Chondrocyte (in vitro differentiated cells): ENCODE measurements at regions not wholly inside any gene's neighbourhood (a gene's known extent, or its start where the extent isn't known, plus 50 kb on each side); places are given as distances from the start of the nearest gene placed in this dataset.

Source experiments
- DNase-seq: peaks from one replicate; pipeline ENCODE4 v3.0.0; 2021; ENCODE audit warnings: mixed read lengths, low spot score
- H3K27ac Mint-ChIP-seq: one replicate; pipeline ENCODE4 v1.8.0; 2021; ENCODE audit warnings: mild to moderate bottlenecking, moderate library complexity, mixed read lengths; ENCODE audit not compliant: unreplicated experiment
- H3K27me3 Mint-ChIP-seq: 2 replicates; pipeline ENCODE4 v1.8.0; 2021; ENCODE audit warnings: low read depth, mixed read lengths
- H3K36me3 Mint-ChIP-seq: 2 replicates; pipeline ENCODE4 v1.8.0; 2021; ENCODE audit warnings: low read depth, mixed read lengths
- H3K4me1 Mint-ChIP-seq: 2 replicates; pipeline ENCODE4 v1.8.0; 2021; ENCODE audit warnings: low read depth, mild to moderate bottlenecking, mixed read lengths
- H3K4me3 Mint-ChIP-seq: one replicate; pipeline ENCODE4 v1.8.0; 2021; ENCODE audit warnings: mild to moderate bottlenecking, moderate library complexity, mixed read lengths; ENCODE audit not compliant: unreplicated experiment
- H3K9me3 Mint-ChIP-seq: 2 replicates; pipeline ENCODE4 v1.8.0; 2021; ENCODE audit warnings: low read depth, mixed read lengths
- TF ChIP-seq, protein P1 (sequence below): fragments of 200-600 bp; sonication (generic); IDR thresholded peaks from 2 replicates; pipeline ENCODE4 v1.5.0; 2021; ENCODE audit warnings: antibody characterized with exemption, mild to moderate bottlenecking, moderate library complexity

GRCh38 chr22:23377767-23378166 is 197.5 kb downstream of the BCR start:
- H3K9me3 Mint-ChIP-seq, result no peaks in the 10 kb centered on the region
- peaks cover 17% of the 10 kb centered on the region for H3K27me3 Mint-ChIP-seq
- no peak overlapping the region for H3K27ac Mint-ChIP-seq
- no peak for DNase-seq
- H3K36me3 Mint-ChIP-seq, result no peaks in the 10 kb centered on the region
- no peaks in the 10 kb centered on the region for H3K4me1 Mint-ChIP-seq
- TF ChIP-seq, protein P1, sequence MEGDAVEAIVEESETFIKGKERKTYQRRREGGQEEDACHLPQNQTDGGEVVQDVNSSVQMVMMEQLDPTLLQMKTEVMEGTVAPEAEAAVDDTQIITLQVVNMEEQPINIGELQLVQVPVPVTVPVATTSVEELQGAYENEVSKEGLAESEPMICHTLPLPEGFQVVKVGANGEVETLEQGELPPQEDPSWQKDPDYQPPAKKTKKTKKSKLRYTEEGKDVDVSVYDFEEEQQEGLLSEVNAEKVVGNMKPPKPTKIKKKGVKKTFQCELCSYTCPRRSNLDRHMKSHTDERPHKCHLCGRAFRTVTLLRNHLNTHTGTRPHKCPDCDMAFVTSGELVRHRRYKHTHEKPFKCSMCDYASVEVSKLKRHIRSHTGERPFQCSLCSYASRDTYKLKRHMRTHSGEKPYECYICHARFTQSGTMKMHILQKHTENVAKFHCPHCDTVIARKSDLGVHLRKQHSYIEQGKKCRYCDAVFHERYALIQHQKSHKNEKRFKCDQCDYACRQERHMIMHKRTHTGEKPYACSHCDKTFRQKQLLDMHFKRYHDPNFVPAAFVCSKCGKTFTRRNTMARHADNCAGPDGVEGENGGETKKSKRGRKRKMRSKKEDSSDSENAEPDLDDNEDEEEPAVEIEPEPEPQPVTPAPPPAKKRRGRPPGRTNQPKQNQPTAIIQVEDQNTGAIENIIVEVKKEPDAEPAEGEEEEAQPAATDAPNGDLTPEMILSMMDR, result no peak
- H3K4me3 Mint-ChIP-seq, result no peak overlapping the region

DNA sequence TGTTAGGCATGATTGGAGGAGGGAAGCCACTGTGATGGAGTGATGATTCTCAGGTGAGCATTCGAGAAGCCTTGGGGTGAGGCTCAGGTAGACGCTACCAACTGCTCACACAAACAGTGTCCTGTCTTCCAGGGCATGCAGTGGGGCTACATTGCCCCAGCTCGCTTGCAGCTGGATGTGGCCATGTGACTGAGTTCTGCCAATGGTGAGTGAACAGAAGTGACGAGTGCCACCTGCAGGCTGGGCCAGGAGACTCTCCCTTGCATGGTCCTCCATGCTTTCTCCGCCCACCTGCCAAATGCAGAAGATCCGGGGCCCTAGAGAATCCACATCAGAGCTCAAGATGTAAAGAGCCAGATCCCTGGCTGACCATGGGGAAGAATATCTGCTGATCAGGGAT is 195.9 kb downstream of the BCR start:
- no peak overlapping the region for H3K4me3 Mint-ChIP-seq
- no peak overlapping the region for H3K27ac Mint-ChIP-seq
- TF ChIP-seq, protein P1, result peak; percentile 53
- no peaks in the 10 kb centered on the region for H3K9me3 Mint-ChIP-seq
- DNase-seq, result no peak
- peaks cover 17% of the 10 kb centered on the region for H3K27me3 Mint-ChIP-seq
- no peaks in the 10 kb centered on the region for H3K36me3 Mint-ChIP-seq
- no peaks in the 10 kb centered on the region for H3K4me1 Mint-ChIP-seq

GRCh38 chr22:23375031-23375827 is 194.9 kb downstream of the BCR start:
- DNase-seq, result no peak
- no peaks in the 10 kb centered on the region for H3K36me3 Mint-ChIP-seq
- TF ChIP-seq, protein P1, result no peak
- no peaks in the 10 kb centered on the region for H3K9me3 Mint-ChIP-seq
- no peaks in the 10 kb centered on the region for H3K4me1 Mint-ChIP-seq
- H3K27ac Mint-ChIP-seq, result no peak overlapping the region
- peaks cover 21% of the 10 kb centered on the region for H3K27me3 Mint-ChIP-seq
- H3K4me3 Mint-ChIP-seq, result no peak overlapping the region

GRCh38 chr22:23373601-23374000 is 193.3 kb downstream of the BCR start:
- no peaks in the 10 kb centered on the region for H3K4me1 Mint-ChIP-seq
- H3K27ac Mint-ChIP-seq, result no peak overlapping the region
- no peak for DNase-seq
- no peaks in the 10 kb centered on the region for H3K9me3 Mint-ChIP-seq
- H3K4me3 Mint-ChIP-seq, result no peak overlapping the region
- no peaks in the 10 kb centered on the region for H3K36me3 Mint-ChIP-seq
- TF ChIP-seq, protein P1, result no peak
- peaks cover 36% of the 10 kb centered on the region for H3K27me3 Mint-ChIP-seq

- Mint-ChIP-seq H3K4me3 (no peak overlapping the region), H3K9me3 (no peaks in the 10 kb centered on the region), H3K4me1 (no peaks in the 10 kb centered on the region), H3K36me3 (peaks cover 2% of the 10 kb centered on the region), H3K27ac (no peak overlapping the region), H3K27me3 (peaks cover 52% of the 10 kb centered on the region)
- TF ChIP-seq, protein P1, result no peak
- no peak for DNase-seq
Observed at GRCh38 chr22:23370251-23370650, 189.9 kb downstream of the BCR start.
